Ishikawa (cell line): ENCODE measurements at regions not wholly inside any gene's neighbourhood (a gene's known extent, or its start where the extent isn't known, plus 50 kb on each side); places are given as distances from the start of the nearest gene placed in this dataset.

Source experiments
- CEBPB ChIP-seq: IDR thresholded peaks from 2 replicates; pipeline ENCODE4 v1.6.1; 2012
- EGR1 ChIP-seq: IDR thresholded peaks from 2 replicates; pipeline ENCODE4 v1.6.1; 2012
- EP300 ChIP-seq: IDR thresholded peaks from 2 replicates; pipeline ENCODE4 v1.6.1; 2012; ENCODE audit warnings: borderline replicate concordance
- MAX ChIP-seq: IDR thresholded peaks from 2 replicates; pipeline ENCODE4 v1.6.1; 2012
- RAD21 ChIP-seq: IDR thresholded peaks from 2 replicates; pipeline ENCODE4 v1.6.1; 2012; ENCODE audit warnings: low read depth
- TAF1 ChIP-seq: IDR thresholded peaks from 2 replicates; pipeline ENCODE4 v1.6.1; 2012; ENCODE audit warnings: low read depth, mild to moderate bottlenecking
- TCF12 ChIP-seq: IDR thresholded peaks from 2 replicates; pipeline ENCODE4 v1.6.1; 2012; ENCODE audit warnings: low read depth
- USF1 ChIP-seq: IDR thresholded peaks from 2 replicates; pipeline ENCODE4 v1.6.1; 2012
- YY1 ChIP-seq: IDR thresholded peaks from 2 replicates; pipeline ENCODE4 v1.6.1; 2012; ENCODE audit warnings: low read depth
- TF ChIP-seq, protein P1 (sequence below): IDR thresholded peaks from 2 replicates; pipeline ENCODE4 v1.6.1; 2012; ENCODE audit warnings: low read depth, mild to moderate bottlenecking

DNA sequence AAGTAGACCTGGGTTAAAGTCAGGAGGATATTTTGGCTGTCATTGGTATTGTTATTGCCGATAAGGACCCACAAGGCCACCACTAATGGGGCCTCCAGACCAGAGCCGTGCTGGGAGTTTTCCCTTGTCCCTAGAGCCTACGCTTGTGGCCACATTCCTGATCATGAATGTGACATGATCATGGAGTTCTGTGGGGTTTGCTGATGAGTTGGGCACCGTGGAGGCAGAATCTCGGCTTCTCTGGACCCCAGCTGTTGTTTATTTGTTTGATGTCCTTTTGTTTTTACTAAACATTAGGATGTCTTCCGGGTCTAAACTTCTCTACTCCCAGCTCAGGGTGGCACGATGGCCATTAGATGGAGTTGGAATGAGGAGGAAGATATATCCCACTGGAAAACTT lies 74.9 kb upstream of the TMPRSS2 start:
- TF ChIP-seq TAF1 = no peak
- no peak for TF ChIP-seq EP300
- TF ChIP-seq RAD21 = no peak
- no peak for TF ChIP-seq YY1
- no peak for TF ChIP-seq MAX
- TF ChIP-seq, protein P1, sequence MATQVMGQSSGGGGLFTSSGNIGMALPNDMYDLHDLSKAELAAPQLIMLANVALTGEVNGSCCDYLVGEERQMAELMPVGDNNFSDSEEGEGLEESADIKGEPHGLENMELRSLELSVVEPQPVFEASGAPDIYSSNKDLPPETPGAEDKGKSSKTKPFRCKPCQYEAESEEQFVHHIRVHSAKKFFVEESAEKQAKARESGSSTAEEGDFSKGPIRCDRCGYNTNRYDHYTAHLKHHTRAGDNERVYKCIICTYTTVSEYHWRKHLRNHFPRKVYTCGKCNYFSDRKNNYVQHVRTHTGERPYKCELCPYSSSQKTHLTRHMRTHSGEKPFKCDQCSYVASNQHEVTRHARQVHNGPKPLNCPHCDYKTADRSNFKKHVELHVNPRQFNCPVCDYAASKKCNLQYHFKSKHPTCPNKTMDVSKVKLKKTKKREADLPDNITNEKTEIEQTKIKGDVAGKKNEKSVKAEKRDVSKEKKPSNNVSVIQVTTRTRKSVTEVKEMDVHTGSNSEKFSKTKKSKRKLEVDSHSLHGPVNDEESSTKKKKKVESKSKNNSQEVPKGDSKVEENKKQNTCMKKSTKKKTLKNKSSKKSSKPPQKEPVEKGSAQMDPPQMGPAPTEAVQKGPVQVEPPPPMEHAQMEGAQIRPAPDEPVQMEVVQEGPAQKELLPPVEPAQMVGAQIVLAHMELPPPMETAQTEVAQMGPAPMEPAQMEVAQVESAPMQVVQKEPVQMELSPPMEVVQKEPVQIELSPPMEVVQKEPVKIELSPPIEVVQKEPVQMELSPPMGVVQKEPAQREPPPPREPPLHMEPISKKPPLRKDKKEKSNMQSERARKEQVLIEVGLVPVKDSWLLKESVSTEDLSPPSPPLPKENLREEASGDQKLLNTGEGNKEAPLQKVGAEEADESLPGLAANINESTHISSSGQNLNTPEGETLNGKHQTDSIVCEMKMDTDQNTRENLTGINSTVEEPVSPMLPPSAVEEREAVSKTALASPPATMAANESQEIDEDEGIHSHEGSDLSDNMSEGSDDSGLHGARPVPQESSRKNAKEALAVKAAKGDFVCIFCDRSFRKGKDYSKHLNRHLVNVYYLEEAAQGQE = no peak
- no peak for TF ChIP-seq USF1
- TF ChIP-seq EGR1 = no peak
- TF ChIP-seq CEBPB = no peak
- TF ChIP-seq TCF12 = no peak
